Upper lobe of right lung (tissue), 1 donor: ENCODE measurements at regions not wholly inside any gene's neighbourhood (a gene's known extent, or its start where the extent isn't known, plus 50 kb on each side); places are given as distances from the start of the nearest gene placed in this dataset.

Source experiments
- ATAC-seq: fragments of 200-7000 bp; cut with Tn5 transposase; one replicate; pipeline ENCODE4 v1.9.1; 2020; ENCODE audit warnings: mild to moderate bottlenecking, moderate library complexity
- DNase-seq: peaks from one replicate; pipeline ENCODE4 v3.0.0-alpha.2; 2020
- H3K27ac ChIP-seq: fragments of 200-600 bp; one replicate; pipeline ENCODE4 v1.8.0; 2022
- H3K27me3 ChIP-seq: fragments of 200-600 bp; one replicate; pipeline ENCODE4 v1.8.0; 2022; ENCODE audit warnings: mild to moderate bottlenecking
- H3K36me3 ChIP-seq: fragments of 200-600 bp; one replicate; pipeline ENCODE4 v1.8.0; 2022
- H3K4me1 ChIP-seq: fragments of 200-600 bp; one replicate; pipeline ENCODE4 v1.8.0; 2022
- H3K4me3 ChIP-seq: fragments of 200-600 bp; one replicate; pipeline ENCODE4 v1.8.0; 2022; ENCODE audit warnings: mild to moderate bottlenecking
- H3K9me3 ChIP-seq: fragments of 200-600 bp; one replicate; pipeline ENCODE4 v1.8.0; 2022
- CTCF ChIP-seq: fragments of 200-600 bp; IDR thresholded peaks from one replicate; pipeline ENCODE4 v1.8.0; 2022; ENCODE audit warnings: antibody characterized with exemption
- intact Hi-C: fragments of 100-400 bp; cut with DNase I; formaldehyde crosslinking; loops from one replicate; pipeline ENCODE4 v1.11.0; 2022
- donor health status: DM: no; HTN: yes; CAD: no; lungs with severe emphysema.

GRCh38 chr12:61998791-61999190 is 261.4 kb upstream of the USP15 start:
- DNase-seq (no peak), ATAC-seq (no peak)
- no peak for TF ChIP-seq CTCF
- no peaks in the 10 kb centered on the region for H3K9me3 ChIP-seq
- H3K4me1 ChIP-seq = no peaks in the 10 kb centered on the region
- H3K27me3 ChIP-seq = no peaks in the 10 kb centered on the region
- no peak overlapping the region for H3K27ac ChIP-seq
- intact Hi-C loops = no loop called here
- H3K36me3 ChIP-seq = no peaks in the 10 kb centered on the region
- H3K4me3 ChIP-seq = no peak overlapping the region

- no peak for DNase-seq
- H3K9me3 ChIP-seq = no peaks in the 10 kb centered on the region
- peak; percentile 33 for ATAC-seq
- TF ChIP-seq CTCF = no peak
- intact Hi-C loops = no loop called here
- no peaks in the 10 kb centered on the region for H3K4me1 ChIP-seq
- H3K4me3 ChIP-seq = no peak overlapping the region
- H3K27me3 ChIP-seq = no peaks in the 10 kb centered on the region
- H3K27ac ChIP-seq = no peak overlapping the region
- no peaks in the 10 kb centered on the region for H3K36me3 ChIP-seq
These were observed 260.9 kb upstream of the USP15 start for GRCh38 chr12:61999311-61999710.

- DNase-seq (no peak), ATAC-seq (no peak)
- intact Hi-C loops = no loop called here
- Histone ChIP-seq H3K9me3 (no peaks in the 10 kb centered on the region), H3K36me3 (no peaks in the 10 kb centered on the region), H3K27me3 (no peaks in the 10 kb centered on the region), H3K4me3 (no peak overlapping the region), H3K27ac (no peak overlapping the region), H3K4me1 (no peaks in the 10 kb centered on the region)
- TF ChIP-seq CTCF = no peak
These were observed 258.8 kb upstream of the USP15 start for GRCh38 chr12:62001424-62001823.

- DNase-seq (no peak), ATAC-seq (peak; percentile 49)
- H3K4me3 ChIP-seq = no peak overlapping the region
- no peaks in the 10 kb centered on the region for H3K4me1 ChIP-seq
- intact Hi-C loops = no loop called here
- H3K27me3 ChIP-seq = no peaks in the 10 kb centered on the region
- H3K27ac ChIP-seq = no peak overlapping the region
- no peaks in the 10 kb centered on the region for H3K36me3 ChIP-seq
- no peak for TF ChIP-seq CTCF
- H3K9me3 ChIP-seq = no peaks in the 10 kb centered on the region
These were observed 257.0 kb upstream of the USP15 start for GRCh38 chr12:62003226-62003625.

GRCh38 chr12:62003701-62004100 is 256.5 kb upstream of the USP15 start:
- no peaks in the 10 kb centered on the region for H3K4me1 ChIP-seq
- H3K36me3 ChIP-seq = no peaks in the 10 kb centered on the region
- H3K9me3 ChIP-seq = no peaks in the 10 kb centered on the region
- intact Hi-C loops = no loop called here
- no peak for TF ChIP-seq CTCF
- no peak overlapping the region for H3K27ac ChIP-seq
- ATAC-seq (no peak), DNase-seq (no peak)
- H3K27me3 ChIP-seq = no peaks in the 10 kb centered on the region
- no peak overlapping the region for H3K4me3 ChIP-seq

GRCh38 chr12:62005615-62006014 is 254.6 kb upstream of the USP15 start:
- TF ChIP-seq CTCF = no peak
- ATAC-seq = no peak

More at GRCh38 chr12:62005615-62006014, 254.6 kb upstream of the USP15 start:
- DNase-seq = no peak
- H3K4me3 ChIP-seq = no peak overlapping the region
- intact Hi-C loops = no loop called here
- H3K4me1 ChIP-seq = no peaks in the 10 kb centered on the region
- H3K9me3 ChIP-seq = no peaks in the 10 kb centered on the region
- H3K36me3 ChIP-seq = no peaks in the 10 kb centered on the region
- no peak overlapping the region for H3K27ac ChIP-seq
- no peaks in the 10 kb centered on the region for H3K27me3 ChIP-seq
